Endothelial cell (in vitro differentiated cells): ENCODE measurements at regions not wholly inside any gene's neighbourhood (a gene's known extent, or its start where the extent isn't known, plus 50 kb on each side); places are given as distances from the start of the nearest gene placed in this dataset.
A peak's percentile ranks its signal among the peaks of the same experiment; 100 is the strongest.

Experiments used
- DNase-seq: peaks from one replicate; pipeline ENCODE4 v3.0.0; 2021; ENCODE audit warnings: low spot score
- H3K27ac Mint-ChIP-seq: one replicate; pipeline ENCODE4 v1.8.0; 2021; ENCODE audit warnings: mixed read lengths, inconsistent platforms; ENCODE audit not compliant: unreplicated experiment
- H3K27me3 Mint-ChIP-seq: one replicate; pipeline ENCODE4 v1.8.0; 2021; ENCODE audit warnings: mild to moderate bottlenecking, moderate library complexity, mixed read lengths, inconsistent platforms; ENCODE audit not compliant: unreplicated experiment
- H3K36me3 Mint-ChIP-seq: one replicate; pipeline ENCODE4 v1.8.0; 2021; ENCODE audit warnings: mild to moderate bottlenecking, low read depth, mixed read lengths, inconsistent platforms; ENCODE audit not compliant: unreplicated experiment
- H3K4me1 Mint-ChIP-seq: one replicate; pipeline ENCODE4 v1.8.0; 2021; ENCODE audit warnings: mild to moderate bottlenecking, mixed read lengths, inconsistent platforms; ENCODE audit not compliant: unreplicated experiment
- H3K4me3 Mint-ChIP-seq: one replicate; pipeline ENCODE4 v1.8.0; 2021; ENCODE audit warnings: mild to moderate bottlenecking, mixed read lengths, inconsistent platforms; ENCODE audit not compliant: unreplicated experiment
- H3K9me3 Mint-ChIP-seq: one replicate; pipeline ENCODE4 v1.8.0; 2021; ENCODE audit warnings: mixed read lengths, inconsistent platforms; ENCODE audit not compliant: unreplicated experiment
- TF ChIP-seq, protein P1 (sequence below): fragments of 200-600 bp; sonication (generic); IDR thresholded peaks from one replicate; pipeline ENCODE4 v1.5.0; 2021; ENCODE audit warnings: antibody characterized with exemption; ENCODE audit not compliant: unreplicated experiment

GRCh38 chr9:36745977-36746376 lies 173.3 kb downstream of the MELK start:
- H3K27ac Mint-ChIP-seq = no peak overlapping the region
- no peaks in the 10 kb centered on the region for H3K36me3 Mint-ChIP-seq
- H3K4me1 Mint-ChIP-seq = no peaks in the 10 kb centered on the region
- H3K27me3 Mint-ChIP-seq = peaks cover 10% of the 10 kb centered on the region
- H3K9me3 Mint-ChIP-seq = no peaks in the 10 kb centered on the region
- TF ChIP-seq, protein P1, sequence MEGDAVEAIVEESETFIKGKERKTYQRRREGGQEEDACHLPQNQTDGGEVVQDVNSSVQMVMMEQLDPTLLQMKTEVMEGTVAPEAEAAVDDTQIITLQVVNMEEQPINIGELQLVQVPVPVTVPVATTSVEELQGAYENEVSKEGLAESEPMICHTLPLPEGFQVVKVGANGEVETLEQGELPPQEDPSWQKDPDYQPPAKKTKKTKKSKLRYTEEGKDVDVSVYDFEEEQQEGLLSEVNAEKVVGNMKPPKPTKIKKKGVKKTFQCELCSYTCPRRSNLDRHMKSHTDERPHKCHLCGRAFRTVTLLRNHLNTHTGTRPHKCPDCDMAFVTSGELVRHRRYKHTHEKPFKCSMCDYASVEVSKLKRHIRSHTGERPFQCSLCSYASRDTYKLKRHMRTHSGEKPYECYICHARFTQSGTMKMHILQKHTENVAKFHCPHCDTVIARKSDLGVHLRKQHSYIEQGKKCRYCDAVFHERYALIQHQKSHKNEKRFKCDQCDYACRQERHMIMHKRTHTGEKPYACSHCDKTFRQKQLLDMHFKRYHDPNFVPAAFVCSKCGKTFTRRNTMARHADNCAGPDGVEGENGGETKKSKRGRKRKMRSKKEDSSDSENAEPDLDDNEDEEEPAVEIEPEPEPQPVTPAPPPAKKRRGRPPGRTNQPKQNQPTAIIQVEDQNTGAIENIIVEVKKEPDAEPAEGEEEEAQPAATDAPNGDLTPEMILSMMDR = no peak
- H3K4me3 Mint-ChIP-seq = no peak overlapping the region
- DNase-seq = no peak

DNA sequence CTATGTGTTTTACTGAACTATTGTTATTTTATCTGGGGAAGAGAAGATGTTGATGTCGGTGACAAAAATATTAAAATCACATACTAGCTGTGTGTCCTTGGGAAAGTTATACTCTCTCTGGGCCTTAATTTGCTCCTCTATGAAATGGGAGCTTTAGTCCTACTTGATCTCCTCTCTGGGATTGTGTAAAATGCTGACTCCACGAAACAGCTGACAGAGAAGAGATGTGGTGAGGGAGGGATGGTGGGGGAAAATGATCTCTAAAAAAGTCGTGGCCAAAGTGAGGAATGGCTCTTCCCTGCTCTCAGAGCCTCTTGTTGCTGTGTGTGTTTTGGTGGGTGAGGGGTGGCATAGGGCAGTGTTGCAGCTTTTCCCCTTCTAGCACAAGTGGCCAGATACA lies 173.7 kb downstream of the MELK start:
- Mint-ChIP-seq H3K4me1 (no peaks in the 10 kb centered on the region), H3K27ac (no peak overlapping the region), H3K9me3 (no peaks in the 10 kb centered on the region), H3K36me3 (no peaks in the 10 kb centered on the region), H3K27me3 (peaks cover 8% of the 10 kb centered on the region), H3K4me3 (no peak overlapping the region)
- TF ChIP-seq, protein P1 = no peak
- DNase-seq = no peak

DNA sequence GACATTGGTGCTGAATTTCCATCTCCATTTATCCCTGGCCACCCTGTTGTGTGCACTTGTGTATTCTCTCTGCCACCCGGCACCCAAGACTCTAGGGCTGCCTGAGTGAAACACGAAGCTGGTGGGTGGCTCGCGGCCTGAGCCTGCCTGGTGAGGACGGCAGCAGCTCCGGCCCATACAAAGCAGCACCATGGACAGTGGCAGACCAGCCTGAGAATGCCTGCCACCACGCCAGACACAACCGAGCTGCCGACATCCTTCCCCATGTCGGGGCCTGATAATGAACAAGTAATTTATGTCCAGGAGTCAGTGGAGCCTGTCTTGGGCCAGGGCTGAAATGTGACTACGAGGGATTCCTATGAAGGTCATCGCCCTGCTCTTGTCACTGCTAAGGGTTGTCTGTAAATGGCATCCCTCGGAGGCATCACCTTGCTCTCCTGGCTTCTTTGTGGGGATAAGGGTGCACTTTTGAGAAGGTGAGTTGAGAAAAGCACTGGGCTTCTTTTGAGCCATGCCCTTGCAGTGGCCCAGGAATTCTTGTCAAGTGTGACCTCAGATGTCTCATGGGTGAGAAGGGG lies 175.7 kb downstream of the MELK start:
- peak; percentile 82 for DNase-seq
- no peaks in the 10 kb centered on the region for H3K36me3 Mint-ChIP-seq
- peaks cover 7% of the 10 kb centered on the region for H3K27me3 Mint-ChIP-seq
- no peaks in the 10 kb centered on the region for H3K4me1 Mint-ChIP-seq
- TF ChIP-seq, protein P1 = no peak
- no peaks in the 10 kb centered on the region for H3K9me3 Mint-ChIP-seq
- no peak overlapping the region for H3K27ac Mint-ChIP-seq
- H3K4me3 Mint-ChIP-seq = no peak overlapping the region

DNA sequence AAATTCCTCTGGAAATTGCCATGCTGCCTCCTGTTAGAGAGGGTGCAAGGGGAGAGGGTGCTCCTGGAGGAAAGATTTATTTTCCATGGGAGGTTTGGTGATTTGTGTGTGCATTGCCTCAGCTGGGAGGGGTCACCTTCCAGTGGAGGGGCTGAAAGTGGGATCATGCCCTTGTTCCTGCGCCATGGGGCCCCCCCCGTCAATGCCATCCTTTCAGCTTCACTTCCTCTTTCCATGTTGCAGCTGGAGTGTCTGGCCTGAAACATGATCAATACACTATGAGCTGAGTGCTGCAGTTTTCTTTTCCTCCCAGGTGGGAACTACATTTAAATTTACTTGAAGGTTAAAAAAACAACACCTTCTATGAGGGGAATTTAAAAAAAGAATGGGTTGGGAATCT lies 176.8 kb downstream of the MELK start:
- peaks cover 7% of the 10 kb centered on the region for H3K27me3 Mint-ChIP-seq
- TF ChIP-seq, protein P1 = no peak
- no peaks in the 10 kb centered on the region for H3K36me3 Mint-ChIP-seq
- no peak for DNase-seq
- no peaks in the 10 kb centered on the region for H3K9me3 Mint-ChIP-seq
- H3K4me1 Mint-ChIP-seq = no peaks in the 10 kb centered on the region
- no peak overlapping the region for H3K4me3 Mint-ChIP-seq
- H3K27ac Mint-ChIP-seq = no peak overlapping the region

- Mint-ChIP-seq H3K4me3 (no peak overlapping the region), H3K9me3 (no peaks in the 10 kb centered on the region), H3K4me1 (no peaks in the 10 kb centered on the region), H3K36me3 (no peaks in the 10 kb centered on the region), H3K27me3 (peaks cover 10% of the 10 kb centered on the region), H3K27ac (no peak overlapping the region)
- TF ChIP-seq, protein P1 = no peak
- no peak for DNase-seq
These were observed 177.9 kb downstream of the MELK start for GRCh38 chr9:36750630-36751029.
